Right lobe of liver (tissue), 4 donors: ENCODE measurements at regions not wholly inside any gene's neighbourhood (a gene's known extent, or its start where the extent isn't known, plus 50 kb on each side); places are given as distances from the start of the nearest gene placed in this dataset.

Experiments
- CTCF ChIP-seq, 4 donors: fragments of 200-600 bp in 3 of 4; fragments of 450-650 bp in 1 of 4; IDR thresholded peaks; one replicate each; pipeline versions ENCODE4 v1.5.1 to v1.8.0; 2016 to 2022; ENCODE audit warnings: antibody characterized with exemption in 4 of 4, mild to moderate bottlenecking in 2 of 4
- POLR2A ChIP-seq: fragments of 450-650 bp; IDR thresholded peaks from one replicate; pipeline ENCODE4 v1.6.1; 2017; ENCODE audit warnings: antibody characterized with exemption, mild to moderate bottlenecking
- donor health status: DM: no; HTN: no; CAD: no.
- donor health status: DM: no; HTN: no; CAD: no.
- donor health status: DM: no; HTN: yes; CAD: no.

- TF ChIP-seq POLR2A: no peak
- TF ChIP-seq CTCF (IDR thresholded peaks at IDR 0.05): no peak
Observed at GRCh38 chr2:177051278-177051677, 161.3 kb upstream of the HNRNPA3 start.
